Endothelial cell of umbilical vein (primary cell): ENCODE measurements at regions not wholly inside any gene's neighbourhood (a gene's known extent, or its start where the extent isn't known, plus 50 kb on each side); places are given as distances from the start of the nearest gene placed in this dataset.

Experiments used
- BruUV-seq: library from RNA; stranded (reverse); fragments of 400-500 nt; replicated peaks from 2 replicates; lab custom pipeline; 2021; lab: Mats Ljungman, UMichigan
- CTCF ChIA-PET: fragments of 300-600, 350-600 bp; sonication (Branson Sonifier 250); formaldehyde crosslinking; loops from one replicate; lab custom pipeline; 2021; ENCODE audit warnings: antibody characterized with exemption, inconsistent platforms; lab: Charles Lee
- POLR2A ChIA-PET: fragments of 300-600, 350-600 bp; sonication (Branson Sonifier 250); formaldehyde crosslinking; loops from one replicate; lab custom pipeline; 2021; ENCODE audit warnings: antibody characterized with exemption, inconsistent platforms; lab: Charles Lee
- DNase-seq: peaks from one replicate; pipeline ENCODE4 v3.0.0-alpha.2; 2011; ENCODE audit warnings: low read depth, low spot score
- FAIRE-seq: peaks from 2 replicates; lab custom pipeline; 2011; peaks lifted over from hg19 to GRCh38; lab: Jason Lieb, UNC
- H2AFZ ChIP-seq: 2 replicates; pipeline ENCODE4 v1.6.0; 2012; ENCODE audit warnings: low read depth, low read length, control low read depth, inconsistent platforms
- H3K27ac ChIP-seq: 2 replicates; pipeline ENCODE4 v1.5.1; 2011; ENCODE audit warnings: low read depth, mild to moderate bottlenecking, control low read depth, low read length, moderate library complexity; ENCODE audit not compliant: insufficient read depth
- H3K27me3 ChIP-seq, 2 experiments: 2 replicates each; pipeline versions ENCODE4 v1.6.0 to v1.6.1; 2011; ENCODE audit warnings: low read length in 2 of 2, mixed read lengths in 1 of 2; ENCODE audit not compliant: control insufficient read depth in 2 of 2, insufficient read depth in 2 of 2
- H3K36me3 ChIP-seq, 2 experiments: 2 replicates in 1 of 2; 3 replicates in 1 of 2; pipeline ENCODE4 v1.5.1; 2011; ENCODE audit warnings: low read length in 2 of 2, mild to moderate bottlenecking in 1 of 2, moderate library complexity in 1 of 2; ENCODE audit not compliant: control insufficient read depth in 2 of 2, insufficient read depth in 2 of 2; ENCODE audit errors: extremely low read depth in 1 of 2
- H3K4me1 ChIP-seq: 3 replicates; pipeline ENCODE4 v1.5.1; 2011; ENCODE audit warnings: mild to moderate bottlenecking, low read length; ENCODE audit not compliant: control insufficient read depth, insufficient read depth; ENCODE audit errors: extremely low read depth
- H3K4me2 ChIP-seq: 2 replicates; pipeline ENCODE4 v1.6.1; 2011; ENCODE audit warnings: low read length, control low read depth, mixed read lengths; ENCODE audit not compliant: insufficient read depth
- H3K4me3 ChIP-seq, 3 experiments: fragments of 200-600 bp in 1 of 3; sonication (generic), shearing (Covaris generic) in 1 of 3; replicated peaks in 1 of 3; 2 replicates each; pipeline ENCODE4 v1.5.1; 2011 to 2016; ENCODE audit warnings: control low read depth in 3 of 3, low read length in 3 of 3, mild to moderate bottlenecking in 2 of 3, inconsistent platforms in 1 of 3, low read depth in 1 of 3, moderate library complexity in 1 of 3; ENCODE audit not compliant: insufficient read depth in 1 of 3
- H3K79me2 ChIP-seq: 2 replicates; pipeline ENCODE4 v1.6.0; 2012; ENCODE audit warnings: low read length, inconsistent platforms; ENCODE audit not compliant: control insufficient read depth, insufficient read depth
- H3K9ac ChIP-seq: replicated peaks from 2 replicates; pipeline ENCODE3; 2011; ENCODE audit warnings: low read length, control low read depth; ENCODE audit not compliant: insufficient read depth; ENCODE audit errors: extremely low read depth
- H3K9me1 ChIP-seq: replicated peaks from 3 replicates; pipeline ENCODE4 v1.6.0; 2011; ENCODE audit warnings: mild to moderate bottlenecking, low read length; ENCODE audit not compliant: control insufficient read depth, insufficient read depth; ENCODE audit errors: extremely low read depth
- H3K9me3 ChIP-seq: replicated peaks from 2 replicates; pipeline ENCODE4 v1.5.1; 2012; ENCODE audit warnings: low read length, inconsistent platforms; ENCODE audit not compliant: control insufficient read depth, insufficient read depth
- H4K20me1 ChIP-seq: replicated peaks from 2 replicates; pipeline ENCODE3; 2011; ENCODE audit warnings: mild to moderate bottlenecking, low read length; ENCODE audit not compliant: control insufficient read depth, insufficient read depth; ENCODE audit errors: extremely low read depth
- CTCF ChIP-seq, 2 donors: IDR thresholded peaks; 1 replicate in 1 of 2; 2 replicates in 1 of 2; pipeline ENCODE4 v1.5.1; 2011; ENCODE audit warnings: low read length in 2 of 2, mild to moderate bottlenecking in 2 of 2, moderate library complexity in 2 of 2, control low read depth in 1 of 2, inconsistent platforms in 1 of 2, low read depth in 1 of 2; ENCODE audit not compliant: insufficient read depth in 1 of 2; ENCODE audit errors: extremely low read depth in 1 of 2
- EZH2 ChIP-seq: IDR thresholded peaks from 2 replicates; pipeline ENCODE4 v1.6.1; 2012; ENCODE audit warnings: borderline replicate concordance, low read depth, mild to moderate bottlenecking, moderate library complexity, low read length, inconsistent platforms; ENCODE audit not compliant: severe bottlenecking
- FOS ChIP-seq: IDR thresholded peaks from 2 replicates; pipeline ENCODE4 v1.6.1; 2011; ENCODE audit warnings: mild to moderate bottlenecking, low read length, moderate library complexity, borderline replicate concordance; ENCODE audit not compliant: insufficient read depth
- GATA2 ChIP-seq: IDR thresholded peaks from 2 replicates; pipeline ENCODE4 v1.7.0; 2011; ENCODE audit warnings: low read depth, mild to moderate bottlenecking, moderate library complexity, mixed read lengths, low read length; ENCODE audit not compliant: insufficient read length, insufficient read depth
- JUN ChIP-seq: IDR thresholded peaks from 2 replicates; pipeline ENCODE4 v1.6.1; 2011; ENCODE audit warnings: borderline replicate concordance, low read depth; ENCODE audit not compliant: insufficient read length, insufficient read depth
- MAX ChIP-seq: IDR thresholded peaks from 2 replicates; pipeline ENCODE4 v1.6.1; 2011; ENCODE audit not compliant: insufficient read depth, insufficient read length
- MYC ChIP-seq: IDR thresholded peaks from one replicate; pipeline ENCODE4 v1.6.1; 2011; ENCODE audit warnings: mild to moderate bottlenecking, low read depth, low read length
- POLR2A ChIP-seq: IDR thresholded peaks from 2 replicates; pipeline ENCODE4 v1.6.1; 2012; ENCODE audit warnings: low read depth, mild to moderate bottlenecking, control low read depth, low read length
- POLR2AphosphoS5 ChIP-seq: IDR thresholded peaks from 2 replicates; pipeline ENCODE4 v1.6.1; 2012; ENCODE audit warnings: low read depth, mild to moderate bottlenecking, control low read depth, low read length, moderate library complexity; ENCODE audit not compliant: insufficient read depth
- dilution Hi-C: fragments of 300-500 bp; cut with MboI; formaldehyde crosslinking; loops from one replicate; pipeline ENCODE4 v1.15.0; 2019; ENCODE audit warnings: low sequenced_read_pairs; ENCODE audit not compliant: extremely low pct_ligation_motif_present
- intact Hi-C: fragments of 100-400 bp; cut with micrococcal nuclease; formaldehyde crosslinking; loops from one replicate; pipeline ENCODE4 v1.10.0; 2022

- no TSS peak for BruUV-seq
- intact Hi-C loops (no loop called here), dilution Hi-C loops (no loop called here)
- POLR2A ChIA-PET, result no interaction called here
- no peaks in the 10 kb centered on the region for H3K79me2 ChIP-seq
- DNase-seq (no peak), FAIRE-seq (no peak)
- H3K9me1 ChIP-seq, result no peaks in the 10 kb centered on the region
- no peaks in the 10 kb centered on the region for H4K20me1 ChIP-seq
- no peaks in the 10 kb centered on the region for H3K36me3 ChIP-seq
- H3K4me1 ChIP-seq, result no peaks in the 10 kb centered on the region
- no peak overlapping the region for H3K4me2 ChIP-seq
- H3K4me3 ChIP-seq, result no peak overlapping the region
- no peak for TF ChIP-seq POLR2AphosphoS5
- no peak for TF ChIP-seq MYC
- no peak for TF ChIP-seq CTCF (IDR thresholded peaks at IDR 0.05; ENCODE audit: extremely low read depth in 1 of 2, insufficient read depth in 1 of 2, low read depth in 1 of 2, low read length in 2 of 2)
- no peak for TF ChIP-seq JUN
- TF ChIP-seq FOS, result no peak
- TF ChIP-seq GATA2, result no peak
- TF ChIP-seq EZH2, result no peak
- TF ChIP-seq MAX, result no peak
- no peak for TF ChIP-seq POLR2A
- H3K9me3 ChIP-seq, result peaks cover 15% of the 10 kb centered on the region
- no peak overlapping the region for H3K27ac ChIP-seq
- CTCF ChIA-PET, result no interaction called here
- no peak overlapping the region for H2AFZ ChIP-seq
- H3K27me3 ChIP-seq, result no peaks in the 10 kb centered on the region
- H3K9ac ChIP-seq, result no peak overlapping the region
Measured at GRCh38 chr22:47716890-47717615, 954.6 kb downstream of the TBC1D22A start.
